ENCODE measurements at regions not wholly inside any gene's neighbourhood (a gene's known extent, or its start where the extent isn't known, plus 50 kb on each side); places are given as distances from the start of the nearest gene placed in this dataset.

GRCh38 chr3:145849115-145849514 lies 311.9 kb downstream of the PLOD2 start:
- intact Hi-C loops (cut with DNase I): no loop called here

GRCh38 chr3:145854499-145854898 lies 306.5 kb downstream of the PLOD2 start:
- DNase-seq (ENCODE audit: low spot score): no peak
- Histone ChIP-seq H3K4me1 (replicated peaks) (no peaks in the 10 kb centered on the region), H3K27ac (no peak overlapping the region), H3K4me3 (no peak overlapping the region), H3K36me3 (no peaks in the 10 kb centered on the region), H3K9me3 (no peaks in the 10 kb centered on the region), H3K27me3 (replicated peaks; ENCODE audit: insufficient read depth) (no peaks in the 10 kb centered on the region)
- WGBS: 86% methylated on average over 2 of the region's 2 CpGs
- TF ChIP-seq POLR2AphosphoS5 (IDR thresholded peaks at IDR 0.05): no peak
- no peak for TF ChIP-seq CTCF (IDR thresholded peaks at IDR 0.05)
- TF ChIP-seq POLR2A (IDR thresholded peaks at IDR 0.05): no peak
- intact Hi-C loops (cut with DNase I): no loop called here

More at GRCh38 chr3:145849115-145849514, 311.9 kb downstream of the PLOD2 start:
- no peak for DNase-seq (ENCODE audit: low spot score)
- TF ChIP-seq POLR2A (IDR thresholded peaks at IDR 0.05): no peak
- TF ChIP-seq POLR2AphosphoS5 (IDR thresholded peaks at IDR 0.05): no peak
- no peak for TF ChIP-seq CTCF (IDR thresholded peaks at IDR 0.05)
- Histone ChIP-seq H3K9me3 (no peaks in the 10 kb centered on the region), H3K27me3 (replicated peaks; ENCODE audit: insufficient read depth) (no peaks in the 10 kb centered on the region), H3K4me1 (replicated peaks) (no peaks in the 10 kb centered on the region), H3K36me3 (no peaks in the 10 kb centered on the region), H3K27ac (no peak overlapping the region), H3K4me3 (no peak overlapping the region)
- WGBS: 95% methylated on average over 1 of the region's 1 CpG

GRCh38 chr3:145857956-145858355 lies 303.0 kb downstream of the PLOD2 start:
- Histone ChIP-seq H3K27me3 (replicated peaks; ENCODE audit: insufficient read depth) (no peaks in the 10 kb centered on the region), H3K9me3 (no peaks in the 10 kb centered on the region), H3K36me3 (no peaks in the 10 kb centered on the region), H3K27ac (no peak overlapping the region), H3K4me3 (no peak overlapping the region), H3K4me1 (replicated peaks) (no peaks in the 10 kb centered on the region)
- 52% methylated on average over 1 of the region's 1 CpG for WGBS
- intact Hi-C loops (cut with DNase I): no loop called here
- TF ChIP-seq POLR2A (IDR thresholded peaks at IDR 0.05) (no peak), POLR2AphosphoS5 (IDR thresholded peaks at IDR 0.05) (no peak), CTCF (IDR thresholded peaks at IDR 0.05) (no peak)
- no peak for DNase-seq (ENCODE audit: low spot score)

GRCh38 chr3:145864336-145864735 lies 296.6 kb downstream of the PLOD2 start:
- intact Hi-C loops (cut with DNase I): no loop called here
- DNase-seq (ENCODE audit: low spot score): no peak
- Histone ChIP-seq H3K27me3 (replicated peaks; ENCODE audit: insufficient read depth) (no peaks in the 10 kb centered on the region), H3K4me1 (replicated peaks) (no peaks in the 10 kb centered on the region), H3K27ac (no peak overlapping the region), H3K9me3 (no peaks in the 10 kb centered on the region), H3K4me3 (no peak overlapping the region), H3K36me3 (no peaks in the 10 kb centered on the region)
- WGBS: 88% methylated on average over 2 of the region's 2 CpGs
- no peak for TF ChIP-seq CTCF (IDR thresholded peaks at IDR 0.05)
- no peak for TF ChIP-seq POLR2AphosphoS5 (IDR thresholded peaks at IDR 0.05)
- TF ChIP-seq POLR2A (IDR thresholded peaks at IDR 0.05): no peak

GRCh38 chr3:145865399-145866018 lies 295.5 kb downstream of the PLOD2 start:
- no peak for TF ChIP-seq POLR2AphosphoS5 (IDR thresholded peaks at IDR 0.05)
- no peak for TF ChIP-seq POLR2A (IDR thresholded peaks at IDR 0.05)
- Histone ChIP-seq H3K27ac (no peak overlapping the region), H3K4me3 (no peak overlapping the region), H3K36me3 (no peaks in the 10 kb centered on the region), H3K9me3 (no peaks in the 10 kb centered on the region), H3K27me3 (replicated peaks; ENCODE audit: insufficient read depth) (no peaks in the 10 kb centered on the region), H3K4me1 (replicated peaks) (no peaks in the 10 kb centered on the region)
- WGBS: 43% methylated on average over 4 of the region's 4 CpGs
- DNase-seq (ENCODE audit: low spot score): no peak
- intact Hi-C loops (cut with DNase I): no loop called here
